HG02973 (cell line): ENCODE measurements at regions not wholly inside any gene's neighbourhood (a gene's known extent, or its start where the extent isn't known, plus 50 kb on each side); places are given as distances from the start of the nearest gene placed in this dataset.

Source experiments
- ATAC-seq: cut with Tn5 transposase; IDR thresholded peaks from one replicate; pipeline ENCODE4 v1.9.1; 2021; ENCODE audit warnings: moderate library complexity; ENCODE audit not compliant: unreplicated experiment

GRCh38 chr2:220202066-220202465 lies 574.6 kb downstream of the SLC4A3 start:
- ATAC-seq = no peak

GRCh38 chr2:220209093-220209492 lies 581.7 kb downstream of the SLC4A3 start:
- no peak for ATAC-seq

- ATAC-seq = no peak
Observed at GRCh38 chr2:220209751-220210150, 582.3 kb downstream of the SLC4A3 start.

GRCh38 chr2:220212296-220213080 lies 585.1 kb downstream of the SLC4A3 start:
- ATAC-seq = no peak

GRCh38 chr2:220215785-220216184 lies 588.4 kb downstream of the SLC4A3 start:
- no peak for ATAC-seq

GRCh38 chr2:220219371-220219770 lies 591.9 kb downstream of the SLC4A3 start:
- ATAC-seq = no peak

GRCh38 chr2:220220009-220220408 lies 592.6 kb downstream of the SLC4A3 start:
- ATAC-seq = no peak

GRCh38 chr2:220221992-220222391 lies 594.6 kb downstream of the SLC4A3 start:
- ATAC-seq = no peak

- no peak for ATAC-seq
Observed at GRCh38 chr2:220224691-220225543, 597.5 kb downstream of the SLC4A3 start.

GRCh38 chr2:220226076-220226475 lies 598.6 kb downstream of the SLC4A3 start:
- no peak for ATAC-seq

GRCh38 chr2:220226546-220226945 lies 599.1 kb downstream of the SLC4A3 start:
- ATAC-seq = no peak

- no peak for ATAC-seq
Observed at GRCh38 chr2:220227266-220227920, 600.0 kb downstream of the SLC4A3 start.

- ATAC-seq = no peak
Observed at GRCh38 chr2:220228310-220229006, 601.0 kb downstream of the SLC4A3 start.

GRCh38 chr2:220240641-220241040 lies 613.2 kb downstream of the SLC4A3 start:
- no peak for ATAC-seq

GRCh38 chr2:220241423-220241822 lies 614.0 kb downstream of the SLC4A3 start:
- no peak for ATAC-seq

GRCh38 chr2:220243571-220243970 lies 616.1 kb downstream of the SLC4A3 start:
- no peak for ATAC-seq

GRCh38 chr2:220246386-220246785 lies 619.0 kb downstream of the SLC4A3 start:
- ATAC-seq = no peak

- ATAC-seq = no peak
Observed at GRCh38 chr2:220247588-220248350, 620.3 kb downstream of the SLC4A3 start.

- ATAC-seq = no peak
Observed at GRCh38 chr2:220259662-220260061, 632.2 kb downstream of the SLC4A3 start.

- ATAC-seq = no peak
Observed at GRCh38 chr2:220263300-220263699, 635.9 kb downstream of the SLC4A3 start.
